ENCODE measurements at regions not wholly inside any gene's neighbourhood (a gene's known extent, or its start where the extent isn't known, plus 50 kb on each side); places are given as distances from the start of the nearest gene placed in this dataset.

GRCh38 chr5:96115147-96115807, 153.6 kb upstream of the ELL2 start:
- no peak for TF ChIP-seq CTCF (IDR thresholded peaks at IDR 0.05; ENCODE audit: insufficient read depth, low read length)
- no peak for TF ChIP-seq GABPA (IDR thresholded peaks at IDR 0.05; ENCODE audit: low read depth)
- no peak for TF ChIP-seq REST (IDR thresholded peaks at IDR 0.05; ENCODE audit: insufficient replicate concordance, low read depth)
- no peak for TF ChIP-seq POLR2AphosphoS5 (IDR thresholded peaks at IDR 0.05; ENCODE audit: low read depth)
- TF ChIP-seq SPI1 (IDR thresholded peaks at IDR 0.05; ENCODE audit: borderline replicate concordance, low read depth) = no peak
